ENCODE measurements at regions not wholly inside any gene's neighbourhood (a gene's known extent, or its start where the extent isn't known, plus 50 kb on each side); places are given as distances from the start of the nearest gene placed in this dataset.

DNA sequence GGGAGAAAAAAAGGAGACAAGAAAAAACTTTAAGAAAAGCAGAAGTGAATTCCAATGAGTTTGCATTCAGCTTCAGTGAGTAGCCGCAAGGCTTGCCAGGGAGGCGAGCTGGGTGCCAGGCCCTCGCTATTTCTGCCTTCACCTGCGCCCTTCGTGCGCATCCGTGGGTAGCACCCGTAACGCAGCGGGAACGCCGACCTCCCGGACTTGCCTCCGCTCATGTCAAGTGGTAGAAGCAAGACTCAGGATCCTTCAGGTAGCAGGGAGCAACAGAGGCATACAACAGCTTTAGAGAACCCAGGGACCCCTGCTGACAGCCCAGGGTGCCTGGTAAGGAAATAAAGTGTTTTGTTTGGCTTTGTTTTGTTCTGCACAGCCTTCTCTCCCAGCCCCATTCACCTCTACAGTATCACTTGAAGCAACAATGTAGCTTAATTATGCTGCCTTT lies 140.0 kb upstream of the BCOR start:
- TF ChIP-seq EP300 (IDR thresholded peaks at IDR 0.05) (no peak), CTCF (IDR thresholded peaks at IDR 0.05) (no peak), POLR2A (IDR thresholded peaks at IDR 0.05) (no peak)

All from suprapubic skin (tissue), 3 donors.